Renal cortical epithelial cell (primary cell): ENCODE measurements at regions not wholly inside any gene's neighbourhood (a gene's known extent, or its start where the extent isn't known, plus 50 kb on each side); places are given as distances from the start of the nearest gene placed in this dataset.
"Not testable (repeated sequence)": the region's sequence is repeated elsewhere in the genome, so short reads cannot be mapped to it uniquely, and the experiment has no call there.

ENCODE experiments used
- DNase-seq: peaks from one replicate; pipeline ENCODE4 v3.0.0-alpha.2; 2011; ENCODE audit warnings: low read depth

DNA sequence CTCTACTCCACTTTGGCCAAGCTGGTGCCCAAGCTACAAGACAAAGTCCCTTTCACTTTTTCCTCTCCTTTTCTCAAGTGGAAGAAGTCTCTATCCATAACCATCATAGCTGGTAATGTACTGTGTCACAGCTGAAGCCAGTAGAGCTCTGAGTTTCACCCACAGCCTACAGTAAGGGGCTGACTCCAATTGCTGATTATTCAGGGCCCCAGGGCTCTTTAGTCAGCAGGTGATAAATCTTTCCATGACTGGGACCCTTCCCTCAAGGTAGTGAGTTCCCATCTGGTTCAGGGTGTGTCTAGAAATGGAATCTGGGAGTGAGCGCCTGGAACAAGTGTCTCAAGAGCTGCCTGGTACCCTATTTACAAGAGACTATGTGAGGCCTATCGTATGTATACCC lies 436.0 kb upstream of the CA10 start:
- no peak for DNase-seq

- DNase-seq = no peak
Observed at GRCh38 chr17:52546990-52547389, 388.5 kb upstream of the CA10 start.

GRCh38 chr17:52546493-52546892 lies 388.0 kb upstream of the CA10 start:
- no peak for DNase-seq

GRCh38 chr17:52537421-52537820 lies 378.9 kb upstream of the CA10 start:
- no peak for DNase-seq

- DNase-seq = no peak
Observed at GRCh38 chr17:52536489-52536888, 378.0 kb upstream of the CA10 start.

DNA sequence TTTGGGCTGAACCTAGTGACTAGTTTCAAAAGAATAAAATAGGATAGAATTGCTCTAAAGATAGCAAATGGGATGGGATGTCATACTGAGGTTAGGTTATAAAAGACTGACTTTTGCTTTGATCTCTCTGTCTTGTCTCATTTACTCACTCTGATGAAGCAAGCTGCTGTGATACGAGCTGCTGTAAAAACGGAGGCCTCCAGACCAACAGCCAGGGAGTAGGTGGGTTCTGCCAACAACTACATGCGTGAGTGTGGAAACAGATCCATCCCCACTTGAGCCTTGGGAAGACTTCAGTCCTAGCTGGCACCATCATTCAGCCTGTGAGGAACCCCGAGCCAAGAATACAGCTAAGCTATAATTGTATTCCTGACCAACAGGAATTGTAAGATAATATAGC lies 373.9 kb upstream of the CA10 start:
- DNase-seq = no peak

GRCh38 chr17:52524096-52524637 lies 365.7 kb upstream of the CA10 start:
- no peak for DNase-seq

DNA sequence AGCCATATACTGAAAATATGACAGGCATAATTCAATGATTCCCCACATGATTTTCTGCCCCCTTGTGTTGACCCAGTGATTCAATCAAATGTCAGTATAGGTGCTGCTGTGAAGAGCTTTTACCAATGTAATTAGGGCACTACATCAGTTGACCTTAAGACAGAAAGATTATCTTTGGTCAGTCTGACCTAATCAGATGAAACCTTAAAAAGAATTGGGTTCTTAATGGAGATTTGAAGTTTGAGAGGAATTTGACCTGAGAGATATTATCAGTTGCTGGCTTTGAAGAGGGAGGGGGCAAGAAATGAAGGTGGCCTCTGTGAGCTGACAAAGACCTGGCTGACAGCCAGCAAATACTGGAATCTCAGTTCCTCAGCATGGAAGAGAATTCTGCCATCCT lies 358.7 kb upstream of the CA10 start:
- no peak for DNase-seq

DNA sequence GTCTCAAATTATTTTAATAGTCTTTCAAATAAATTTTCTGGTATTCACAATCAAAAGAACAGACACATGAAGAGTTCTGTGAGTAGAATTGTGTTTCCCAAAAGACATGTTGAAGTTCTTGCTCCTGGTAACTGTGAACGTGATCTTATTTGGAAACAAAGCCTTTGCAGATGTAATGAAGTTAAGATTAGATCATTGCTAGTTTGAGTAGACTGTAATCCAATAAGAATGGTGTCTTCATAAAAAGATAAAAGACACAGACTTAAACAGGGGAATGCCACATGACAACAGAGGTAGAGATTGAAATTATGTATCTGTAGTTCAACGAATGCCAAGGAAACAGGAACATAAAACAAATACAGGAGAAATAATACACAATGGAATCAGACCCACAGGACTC lies 357.4 kb upstream of the CA10 start:
- no peak for DNase-seq

DNA sequence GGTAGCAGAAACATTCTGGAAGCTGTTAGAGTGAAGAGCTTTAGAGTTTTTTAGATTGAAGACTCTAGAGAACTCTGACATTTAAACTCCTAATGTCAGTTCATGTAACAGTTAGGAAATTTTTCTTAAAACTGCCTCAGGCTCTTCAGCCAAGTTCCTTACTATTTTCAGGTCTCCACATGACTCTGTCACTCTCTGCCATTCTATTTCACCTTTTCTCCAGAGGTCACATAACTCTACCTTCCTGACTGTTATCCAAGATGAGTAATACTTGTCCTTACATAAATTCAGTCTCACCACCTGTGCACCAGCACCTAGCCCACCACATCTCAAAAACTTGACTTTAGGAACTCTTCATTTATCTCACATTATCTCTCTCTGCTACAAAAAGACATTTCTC lies 347.1 kb upstream of the CA10 start:
- DNase-seq = no peak

DNA sequence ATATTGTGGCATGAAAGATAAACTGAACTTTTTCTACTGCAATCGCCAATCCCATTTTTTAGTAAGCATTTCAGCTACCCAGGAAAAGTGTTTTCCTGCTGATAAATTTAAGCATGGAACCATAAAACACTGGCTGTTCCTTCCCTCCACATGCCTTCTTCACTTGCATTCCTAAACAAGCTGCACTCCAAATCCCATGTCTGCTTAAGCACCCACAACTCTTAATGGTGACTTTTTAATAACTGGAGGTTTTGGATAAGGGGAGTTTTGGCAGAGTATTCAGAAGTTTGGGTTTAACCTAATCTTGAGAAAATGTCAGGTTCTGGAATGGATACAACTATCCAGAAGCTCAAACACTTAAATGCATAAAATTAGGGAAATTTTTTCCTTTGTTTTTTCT lies 345.6 kb upstream of the CA10 start:
- DNase-seq = no peak

DNA sequence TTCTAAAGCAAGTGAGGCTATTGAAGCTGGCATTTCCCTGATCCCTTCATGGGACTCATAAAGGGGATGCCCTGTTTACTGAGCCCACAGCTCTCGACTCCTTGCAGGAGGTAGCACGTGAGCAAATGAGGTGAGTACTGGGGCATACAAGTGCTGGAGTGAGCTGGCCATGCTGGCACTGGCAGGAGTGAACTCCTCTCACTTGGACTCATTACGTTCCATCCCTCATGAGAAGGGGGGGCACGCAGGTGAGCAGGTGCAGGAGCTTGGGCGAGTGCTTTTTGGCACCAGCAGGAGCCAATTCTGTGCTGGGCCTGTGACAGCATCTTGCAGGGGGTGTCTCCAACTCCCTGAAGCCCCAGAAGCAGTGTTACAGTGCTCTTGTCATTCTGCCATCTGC lies 337.1 kb upstream of the CA10 start:
- no peak for DNase-seq

GRCh38 chr17:52482271-52482670 lies 323.8 kb upstream of the CA10 start:
- DNase-seq = no peak

DNA sequence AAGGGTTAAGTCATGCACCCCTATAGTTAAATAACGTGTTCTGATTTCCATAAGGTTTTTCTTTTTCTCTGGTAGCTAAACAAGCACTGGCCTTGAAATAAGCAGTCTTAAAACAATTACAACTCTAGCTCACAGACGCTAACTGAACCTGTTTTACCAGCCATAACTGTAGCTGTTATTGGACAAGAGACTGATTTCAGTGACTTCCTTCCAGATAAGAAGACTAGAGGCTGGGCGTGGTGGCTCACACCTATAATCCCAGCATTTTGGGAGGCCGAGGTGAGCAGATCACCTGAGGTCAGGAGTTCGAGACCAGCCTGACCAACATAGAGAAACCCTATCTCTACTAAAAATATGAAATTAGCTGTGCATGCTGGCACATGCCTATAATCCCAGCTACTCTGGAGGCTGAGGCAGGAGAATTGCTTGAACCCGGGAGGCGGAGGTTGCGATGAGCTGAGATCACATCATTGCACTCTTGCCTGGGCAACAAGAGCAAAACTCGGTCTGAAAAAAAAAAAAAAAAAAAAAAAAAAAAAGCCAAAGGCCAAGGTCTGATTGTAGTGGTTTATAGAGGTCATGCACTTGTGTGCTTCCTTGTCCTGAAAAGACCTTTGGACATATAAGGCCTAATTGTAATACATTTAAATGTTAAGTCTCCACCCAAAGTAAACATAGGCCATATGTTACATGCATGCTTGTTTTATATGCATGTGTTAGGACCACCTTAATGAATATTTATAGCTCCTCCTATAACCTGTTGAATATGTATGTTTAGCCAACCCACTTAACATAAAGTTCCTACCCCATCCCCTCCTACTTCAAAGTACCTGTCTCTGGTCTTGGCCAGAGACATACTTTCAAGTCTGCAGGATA lies 319.5 kb upstream of the CA10 start:
- no peak for DNase-seq

DNA sequence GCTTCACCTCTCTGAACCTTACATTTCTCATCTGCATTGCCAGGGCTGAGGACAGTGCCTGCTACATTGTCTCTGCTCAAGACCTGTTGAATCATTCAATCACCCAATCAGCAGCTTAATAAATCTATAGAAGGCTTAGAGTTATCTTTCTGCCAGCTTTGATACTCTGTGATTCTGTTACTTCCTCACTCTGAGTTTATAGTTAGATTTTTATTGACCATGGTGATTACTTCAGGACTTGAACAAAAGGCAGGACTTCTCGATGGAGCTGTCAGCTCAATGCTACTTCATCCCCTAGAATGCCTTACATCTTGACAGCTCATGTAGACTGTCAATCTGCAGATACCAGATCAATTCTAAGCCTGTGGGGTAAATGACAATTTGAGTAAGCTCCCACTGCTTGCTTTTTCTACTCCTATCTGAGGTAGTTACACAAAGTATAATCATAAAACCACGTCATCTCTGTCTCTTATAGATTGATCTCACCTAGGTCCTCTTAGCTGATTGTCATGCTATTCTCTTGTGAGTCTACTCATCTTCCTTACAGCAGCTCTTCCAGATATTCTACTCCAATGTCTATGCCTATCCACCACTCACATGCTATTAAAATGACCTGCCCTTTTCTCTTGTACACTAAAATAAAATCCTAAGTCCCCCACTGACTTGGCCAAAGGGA lies 318.3 kb upstream of the CA10 start:
- no peak for DNase-seq

- DNase-seq = no peak
Observed at GRCh38 chr17:52470553-52470952, 312.0 kb upstream of the CA10 start.

GRCh38 chr17:52465407-52465806 lies 306.9 kb upstream of the CA10 start:
- no peak for DNase-seq

DNA sequence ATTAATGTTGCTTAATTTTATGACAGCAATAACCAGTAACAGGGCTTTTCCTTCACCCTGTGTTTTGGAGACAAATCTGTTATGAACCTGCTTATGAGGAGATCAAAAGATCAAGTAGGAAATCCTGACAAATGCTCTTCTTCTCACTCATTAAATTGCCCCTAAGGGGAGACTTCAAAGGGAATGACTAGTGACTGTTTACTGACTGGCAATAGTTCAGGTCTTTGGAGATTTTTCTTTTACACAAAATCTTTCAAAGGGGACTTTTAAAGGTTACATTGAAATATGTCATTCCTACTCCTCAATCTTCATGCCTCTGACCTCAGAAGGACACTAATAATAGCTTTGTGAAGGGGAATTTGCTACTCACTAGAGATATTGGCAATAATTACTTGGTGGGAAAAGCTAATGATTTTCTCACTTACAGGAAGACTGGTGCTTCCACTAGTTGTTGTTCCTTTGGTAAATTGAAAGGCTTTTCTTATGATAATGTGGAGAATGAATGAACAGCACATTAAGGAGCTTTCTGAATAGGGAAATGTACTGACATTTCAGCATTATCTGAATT lies 292.9 kb upstream of the CA10 start:
- DNase-seq = no peak

- DNase-seq = no peak
Observed at GRCh38 chr17:52442350-52442749, 283.8 kb upstream of the CA10 start.

DNA sequence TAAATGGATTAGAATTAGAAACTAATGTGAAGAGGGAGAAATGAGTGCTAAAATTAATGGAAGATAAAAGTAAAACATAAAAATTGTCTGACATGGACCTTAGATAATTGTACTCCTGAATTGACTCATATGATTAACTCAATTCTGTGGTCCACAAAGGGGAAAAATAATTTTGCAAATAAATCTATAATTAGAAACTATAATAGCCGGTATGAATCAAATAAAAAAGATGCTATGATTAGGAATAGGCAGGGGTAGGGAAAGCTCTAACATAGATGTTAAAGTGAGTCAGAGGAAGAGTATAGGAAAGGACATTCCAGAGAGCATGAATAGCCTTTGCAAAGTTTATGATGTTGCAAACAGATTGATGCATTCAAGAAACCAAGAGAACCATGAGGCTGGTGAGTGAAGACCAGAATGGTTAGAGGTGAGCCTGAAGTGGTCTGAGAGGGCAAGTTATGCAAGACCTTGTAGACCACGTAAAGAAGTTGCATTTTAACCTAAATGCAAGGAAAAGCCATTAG lies 262.1 kb upstream of the CA10 start:
- no peak for DNase-seq

- DNase-seq = no peak
Observed at GRCh38 chr17:52419229-52419641, 260.7 kb upstream of the CA10 start.

- DNase-seq = no peak
Observed at GRCh38 chr17:52410781-52411180, 252.3 kb upstream of the CA10 start.

- DNase-seq = not testable (repeated sequence)
Observed at GRCh38 chr17:52409222-52409621, 250.7 kb upstream of the CA10 start.
